HT-29 (cell line): ENCODE measurements at regions not wholly inside any gene's neighbourhood (a gene's known extent, or its start where the extent isn't known, plus 50 kb on each side); places are given as distances from the start of the nearest gene placed in this dataset.
"Not testable (repeated sequence)": the region's sequence is repeated elsewhere in the genome, so short reads cannot be mapped to it uniquely, and the experiment has no call there.

Experiments
- DNase-seq: peaks from one replicate; pipeline ENCODE4 v3.0.0-alpha.2; 2015; ENCODE audit warnings: low spot score

DNA sequence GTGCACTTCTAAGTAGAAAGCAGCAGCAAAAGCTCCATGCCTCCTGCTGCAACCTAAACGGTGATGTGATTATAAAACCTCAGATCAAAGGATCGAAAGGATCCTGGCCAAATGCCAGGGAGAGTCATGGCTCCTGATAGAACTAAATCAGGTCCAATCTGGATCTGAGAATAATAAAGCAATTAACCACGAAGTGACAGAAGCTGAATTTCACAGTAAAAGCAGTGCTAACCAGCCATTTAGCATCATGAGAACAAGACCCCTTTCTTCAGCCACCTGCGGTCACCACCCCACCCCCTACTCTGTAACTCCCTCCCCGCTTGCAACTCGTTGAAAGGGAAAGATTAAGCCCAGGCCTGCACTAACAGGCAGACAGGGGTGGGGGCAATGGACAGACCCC is 748.7 kb downstream of the BCL11A start:
- DNase-seq = no peak

- no peak for DNase-seq
Measured at GRCh38 chr2:59803586-59803985, 749.9 kb downstream of the BCL11A start.

- no peak for DNase-seq
Measured at GRCh38 chr2:59798687-59799232, 754.7 kb downstream of the BCL11A start.

DNA sequence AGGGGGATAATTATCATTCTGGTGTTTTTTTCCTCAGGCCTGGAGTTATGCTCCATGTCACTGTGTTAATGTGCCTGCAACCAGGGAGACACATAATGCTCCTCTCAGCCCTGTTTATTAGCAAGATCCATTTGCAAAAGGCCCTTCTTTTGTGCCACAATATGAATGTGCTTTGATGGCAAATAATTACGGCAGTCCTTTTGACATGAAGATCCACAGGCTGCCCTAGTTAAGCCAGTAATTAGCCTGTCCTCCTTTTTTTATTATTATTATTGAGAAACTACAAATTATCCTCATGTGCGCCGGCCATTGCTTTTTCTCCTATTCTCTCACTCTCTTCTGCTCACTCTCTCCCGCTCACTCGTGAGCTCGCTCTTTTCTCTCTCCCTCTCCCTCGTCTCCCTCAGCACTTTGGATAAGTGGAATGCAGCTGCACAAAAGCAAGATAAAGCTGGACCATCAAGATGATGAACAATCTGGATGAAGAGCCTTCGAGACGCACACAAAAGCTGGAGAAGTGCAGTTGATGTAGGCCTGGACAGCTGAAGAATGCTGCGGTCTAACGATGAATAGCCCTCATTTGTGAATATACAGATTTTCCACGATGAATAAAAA is 762.3 kb downstream of the BCL11A start:
- DNase-seq = no peak

DNA sequence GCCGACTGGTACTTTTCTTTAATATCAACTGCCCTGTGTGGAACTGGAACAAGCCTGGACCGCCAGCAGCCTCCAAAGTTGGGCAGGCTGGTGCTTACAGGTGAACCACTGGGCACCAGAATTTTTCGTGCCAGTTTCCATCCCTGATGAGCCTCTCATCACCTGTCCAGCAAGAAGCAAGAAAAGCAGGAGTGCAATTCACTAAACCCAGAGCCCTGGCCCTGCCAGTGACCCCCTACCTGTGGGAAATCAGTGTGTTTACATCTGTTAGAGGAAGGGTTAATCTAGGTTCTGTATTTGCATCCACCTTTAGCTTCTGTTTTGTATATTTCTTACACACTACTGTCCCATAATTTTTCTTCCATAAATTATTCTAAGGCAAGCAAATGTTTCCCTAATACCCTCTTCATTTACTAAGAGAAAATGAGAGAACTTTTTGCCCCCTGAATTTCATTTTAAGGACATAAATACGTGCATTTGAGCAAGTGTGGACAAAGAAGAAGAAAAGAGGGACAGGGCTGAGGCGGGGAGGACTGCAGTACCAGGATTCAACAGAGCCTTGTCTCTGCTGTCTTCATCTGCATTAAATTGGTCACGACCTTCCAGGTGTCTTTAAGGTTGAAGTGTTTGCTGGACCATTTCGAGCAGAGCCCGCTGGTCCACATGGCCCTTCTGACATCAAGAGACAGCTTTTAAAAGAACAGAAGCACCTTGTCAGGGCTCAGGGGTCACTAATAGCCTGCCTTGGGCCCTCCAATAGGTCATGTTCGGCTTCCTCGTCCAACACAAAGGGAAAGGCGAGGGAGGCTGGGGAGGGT is 763.1 kb downstream of the BCL11A start:
- DNase-seq = no peak

- no peak for DNase-seq
Measured at GRCh38 chr2:59789523-59789922, 763.9 kb downstream of the BCL11A start.

GRCh38 chr2:59787095-59787494 is 766.4 kb downstream of the BCL11A start:
- DNase-seq = no peak

DNA sequence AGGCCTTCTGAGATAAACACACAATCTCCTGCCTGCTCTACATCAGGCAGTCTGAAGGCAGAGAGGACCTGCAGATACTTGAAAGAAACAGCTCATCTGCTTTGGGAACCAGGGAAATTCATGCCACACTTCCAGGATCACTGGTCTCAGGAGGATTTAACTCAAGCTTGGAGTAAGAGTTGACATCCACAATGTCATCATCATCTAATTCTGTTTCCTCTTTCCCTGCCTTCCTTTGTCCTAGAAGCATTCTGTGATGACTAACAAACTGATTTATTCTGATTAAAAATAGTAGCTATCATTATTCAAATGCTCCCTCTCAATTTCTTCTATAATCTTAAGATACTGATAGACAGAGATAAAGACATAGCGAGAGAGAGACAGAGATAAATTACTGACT is 766.8 kb downstream of the BCL11A start:
- no peak for DNase-seq

- no peak for DNase-seq
Measured at GRCh38 chr2:59779571-59779970, 773.9 kb downstream of the BCL11A start.

DNA sequence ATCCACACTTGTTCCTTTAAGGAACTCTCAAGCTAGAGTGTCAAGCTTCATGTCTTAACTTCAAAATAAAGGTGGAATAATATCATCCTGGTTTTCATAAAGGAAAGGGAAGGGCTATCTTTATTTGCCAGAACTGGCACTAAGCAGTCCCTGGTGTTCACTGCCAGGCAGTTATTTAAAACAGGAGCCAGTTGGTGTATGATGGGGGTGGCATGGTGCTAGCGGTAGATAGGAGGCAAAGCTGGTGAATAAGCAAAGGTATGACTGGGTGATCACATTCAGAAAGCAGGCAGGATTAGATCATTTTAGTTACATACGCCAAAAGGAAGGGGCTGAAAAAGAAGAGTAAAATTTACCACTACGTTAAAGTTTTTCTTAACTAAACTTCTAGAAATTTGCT is 776.3 kb downstream of the BCL11A start:
- DNase-seq = no peak

GRCh38 chr2:59776726-59777008 is 776.8 kb downstream of the BCL11A start:
- no peak for DNase-seq

DNA sequence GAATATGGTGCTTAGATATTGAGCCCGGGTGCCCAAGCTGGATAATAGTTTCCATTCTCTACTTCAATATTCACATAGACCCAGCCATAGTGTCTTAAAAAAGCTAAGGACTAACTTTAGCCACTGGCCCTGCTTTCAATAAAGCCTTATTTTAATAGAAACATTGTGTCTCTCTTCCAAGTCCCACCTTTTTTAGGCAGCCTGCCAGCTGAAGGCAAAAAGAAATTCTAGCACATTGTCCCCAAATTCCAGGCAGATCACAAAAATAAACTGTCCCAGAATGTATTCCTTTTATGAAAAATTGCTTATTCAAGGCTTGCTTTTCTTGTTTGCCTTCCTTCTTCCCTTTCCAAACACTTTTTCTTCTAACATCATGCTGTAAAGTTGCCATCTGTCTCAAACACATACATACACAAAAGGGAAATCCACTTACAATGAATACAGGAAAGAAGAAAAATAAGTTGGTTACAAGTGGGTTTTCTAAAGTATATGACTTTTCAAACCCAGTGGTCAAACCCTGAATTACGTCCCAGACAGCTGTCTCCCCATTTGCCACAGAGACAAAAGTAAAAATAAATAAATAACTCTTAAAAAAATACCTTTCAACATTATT is 778.5 kb downstream of the BCL11A start:
- peak; percentile 6 for DNase-seq

- DNase-seq = no peak
Measured at GRCh38 chr2:59770651-59771050, 782.8 kb downstream of the BCL11A start.

GRCh38 chr2:59761966-59762365 is 791.5 kb downstream of the BCL11A start:
- no peak for DNase-seq

- DNase-seq = no peak
Measured at GRCh38 chr2:59756150-59756549, 797.3 kb downstream of the BCL11A start.

DNA sequence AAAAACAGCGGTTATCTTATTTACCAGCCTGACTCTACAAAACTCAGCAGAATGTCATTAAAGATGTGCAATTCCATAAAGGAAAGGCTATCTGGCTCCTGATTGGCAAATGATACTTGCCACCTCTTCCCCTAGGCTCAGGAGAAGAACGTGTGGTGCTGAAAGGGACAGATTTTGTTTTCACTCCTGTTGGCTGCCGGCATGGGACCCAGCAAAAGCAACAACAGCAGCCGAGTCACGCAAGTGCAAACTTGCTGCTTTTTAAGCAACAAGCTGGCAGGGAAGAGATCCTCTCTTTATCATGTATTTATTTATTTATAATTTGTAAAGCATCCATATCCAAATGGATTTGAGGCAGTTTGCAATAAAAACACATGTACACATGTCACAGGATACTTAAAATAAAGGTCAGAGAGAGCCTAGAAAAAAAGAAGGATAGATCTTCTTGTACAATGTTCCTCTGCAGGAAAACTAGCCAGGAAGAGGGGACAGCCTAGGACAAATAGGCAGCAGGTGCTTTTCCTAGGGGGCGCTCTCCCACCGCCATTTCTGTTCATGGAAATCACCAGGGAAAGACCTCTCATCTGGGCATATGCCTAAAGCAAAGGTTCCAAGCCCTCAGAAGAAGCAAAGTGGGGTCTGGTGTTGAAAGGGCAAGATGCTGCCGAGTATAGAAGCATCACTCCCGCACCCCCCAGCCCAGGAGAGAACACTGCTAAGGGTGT is 799.3 kb downstream of the BCL11A start:
- DNase-seq = peak; percentile 13

GRCh38 chr2:59752512-59752911 is 800.9 kb downstream of the BCL11A start:
- no peak for DNase-seq

DNA sequence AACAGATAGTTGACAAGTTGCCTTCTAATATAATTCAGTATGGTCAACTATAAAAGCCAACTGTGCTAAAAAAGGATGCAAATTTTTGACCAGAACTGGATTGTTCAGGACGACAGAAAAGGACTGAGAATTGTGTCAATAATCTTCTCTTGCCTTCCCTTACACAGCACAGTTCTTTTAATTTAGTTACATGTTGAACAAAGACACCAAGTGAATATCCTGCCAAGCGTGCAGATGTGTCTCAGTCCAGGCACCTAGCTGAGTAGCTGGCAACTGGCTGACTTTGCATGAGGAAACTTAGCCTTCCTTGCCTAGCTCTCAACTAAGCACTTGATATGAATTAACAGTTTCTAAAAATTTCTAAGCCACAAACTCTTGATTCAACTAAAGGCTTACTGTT is 801.4 kb downstream of the BCL11A start:
- DNase-seq = no peak

GRCh38 chr2:59751214-59751613 is 802.2 kb downstream of the BCL11A start:
- not testable (repeated sequence) for DNase-seq

GRCh38 chr2:59746291-59746690 is 807.2 kb downstream of the BCL11A start:
- no peak for DNase-seq

DNA sequence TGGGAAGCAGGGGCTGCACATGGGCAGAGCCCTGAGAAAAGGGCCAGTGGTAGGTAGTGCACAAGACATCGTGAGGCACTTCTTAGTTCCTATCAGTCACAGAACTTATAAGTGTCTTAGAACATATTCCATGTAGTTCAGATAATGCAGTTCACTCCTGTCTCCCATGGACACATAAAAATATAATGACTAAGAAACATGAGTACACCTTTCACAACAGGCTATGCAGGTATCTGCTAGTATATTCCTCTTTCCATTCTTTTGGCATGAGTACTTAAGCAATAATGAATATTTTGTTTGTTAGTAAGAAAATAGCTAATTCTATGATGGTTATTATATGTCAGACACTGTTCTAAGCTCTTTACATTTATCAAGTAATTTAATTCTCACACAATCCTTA is 808.4 kb downstream of the BCL11A start:
- DNase-seq = no peak

- no peak for DNase-seq
Measured at GRCh38 chr2:59744436-59744835, 809.0 kb downstream of the BCL11A start.
